ENCODE measurements at regions not wholly inside any gene's neighbourhood (a gene's known extent, or its start where the extent isn't known, plus 50 kb on each side); places are given as distances from the start of the nearest gene placed in this dataset.

GRCh38 chr2:204321910-204322751 is 223.1 kb upstream of the PARD3B start:
- Histone ChIP-seq H3K4me1 (ENCODE audit: low read depth) (no peaks in the 10 kb centered on the region), H3K36me3 (no peaks in the 10 kb centered on the region), H3K27ac (no peak overlapping the region), H3K27me3 (no peaks in the 10 kb centered on the region), H3K4me3 (no peak overlapping the region), H3K9me3 (ENCODE audit: low read depth) (no peaks in the 10 kb centered on the region)
- TF ChIP-seq CTCF (IDR thresholded peaks at IDR 0.05; ENCODE audit: low read depth, low read length): no peak
- peak in 1 of 2 donors; percentile 52 for DNase-seq (ENCODE audit: low read depth in 1 of 2, low spot score in 1 of 2)

GRCh38 chr2:204325468-204325867 is 219.8 kb upstream of the PARD3B start:
- peak; percentile 82 for TF ChIP-seq CTCF (IDR thresholded peaks at IDR 0.05; ENCODE audit: low read depth, low read length)
- H3K27ac ChIP-seq: no peak overlapping the region
- H3K9me3 ChIP-seq (ENCODE audit: low read depth): no peaks in the 10 kb centered on the region
- peak; percentile 87 to 88 for DNase-seq (ENCODE audit: low read depth in 1 of 2, low spot score in 1 of 2)
- H3K4me3 ChIP-seq: no peak overlapping the region
- no peaks in the 10 kb centered on the region for H3K27me3 ChIP-seq
- no peaks in the 10 kb centered on the region for H3K36me3 ChIP-seq
- H3K4me1 ChIP-seq (ENCODE audit: low read depth): no peaks in the 10 kb centered on the region

GRCh38 chr2:204328373-204328772 is 216.9 kb upstream of the PARD3B start:
- no peak for DNase-seq (ENCODE audit: low read depth in 1 of 2, low spot score in 1 of 2)
- no peak for TF ChIP-seq CTCF (IDR thresholded peaks at IDR 0.05; ENCODE audit: low read depth, low read length)

GRCh38 chr2:204329016-204329415 is 216.3 kb upstream of the PARD3B start:
- Histone ChIP-seq H3K9me3 (ENCODE audit: low read depth) (no peaks in the 10 kb centered on the region), H3K4me1 (ENCODE audit: low read depth) (no peaks in the 10 kb centered on the region), H3K4me3 (no peak overlapping the region), H3K27ac (no peak overlapping the region), H3K27me3 (no peaks in the 10 kb centered on the region), H3K36me3 (no peaks in the 10 kb centered on the region)
- TF ChIP-seq CTCF (IDR thresholded peaks at IDR 0.05; ENCODE audit: low read depth, low read length): no peak
- no peak for DNase-seq (ENCODE audit: low read depth in 1 of 2, low spot score in 1 of 2)

More at GRCh38 chr2:204328373-204328772, 216.9 kb upstream of the PARD3B start:
- Histone ChIP-seq H3K9me3 (ENCODE audit: low read depth) (no peaks in the 10 kb centered on the region), H3K27ac (no peak overlapping the region), H3K36me3 (no peaks in the 10 kb centered on the region), H3K4me1 (ENCODE audit: low read depth) (no peaks in the 10 kb centered on the region), H3K27me3 (no peaks in the 10 kb centered on the region), H3K4me3 (no peak overlapping the region)

- Histone ChIP-seq H3K4me3 (no peak overlapping the region), H3K27ac (no peak overlapping the region), H3K9me3 (ENCODE audit: low read depth) (no peaks in the 10 kb centered on the region), H3K36me3 (no peaks in the 10 kb centered on the region), H3K4me1 (ENCODE audit: low read depth) (no peaks in the 10 kb centered on the region), H3K27me3 (no peaks in the 10 kb centered on the region)
- no peak for DNase-seq (ENCODE audit: low read depth in 1 of 2, low spot score in 1 of 2)
- no peak for TF ChIP-seq CTCF (IDR thresholded peaks at IDR 0.05; ENCODE audit: low read depth, low read length)
These were observed 215.7 kb upstream of the PARD3B start for GRCh38 chr2:204329532-204329931.
